ENCODE measurements at regions not wholly inside any gene's neighbourhood (a gene's known extent, or its start where the extent isn't known, plus 50 kb on each side); places are given as distances from the start of the nearest gene placed in this dataset.
"Not testable (repeated sequence)": the region's sequence is repeated elsewhere in the genome, so short reads cannot be mapped to it uniquely, and the experiment has no call there.

- DNase-seq (ENCODE audit: low spot score in 2 of 2) (no peak), FAIRE-seq (no peak)
These were observed 636.2 kb upstream of the ST8SIA4 start for GRCh38 chr5:101539315-101539714.

DNA sequence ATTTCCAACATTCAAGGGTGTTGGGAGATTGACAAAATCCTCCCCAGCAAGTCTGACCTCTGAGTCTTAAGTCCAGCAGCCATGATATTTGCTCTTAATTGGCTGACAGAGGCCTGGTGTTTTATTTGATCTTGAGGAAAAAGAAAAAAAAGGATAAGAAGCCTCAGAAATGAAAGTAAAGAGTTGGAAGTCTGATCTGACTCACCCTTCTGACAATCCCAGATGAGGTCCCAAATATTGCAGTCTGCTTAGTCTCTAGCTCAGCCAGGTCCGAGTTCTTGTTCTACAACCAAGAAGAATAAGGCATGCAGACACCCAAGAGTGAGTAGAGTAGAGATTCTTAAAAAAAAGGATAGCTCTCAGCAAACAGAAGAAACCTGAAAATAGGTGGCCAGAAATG is 632.5 kb upstream of the ST8SIA4 start:
- FAIRE-seq: no peak
- no peak for DNase-seq (ENCODE audit: low spot score in 2 of 2)

- no peak for DNase-seq (ENCODE audit: low spot score in 2 of 2)
- no peak for FAIRE-seq
These were observed 631.5 kb upstream of the ST8SIA4 start for GRCh38 chr5:101534491-101535110.

DNA sequence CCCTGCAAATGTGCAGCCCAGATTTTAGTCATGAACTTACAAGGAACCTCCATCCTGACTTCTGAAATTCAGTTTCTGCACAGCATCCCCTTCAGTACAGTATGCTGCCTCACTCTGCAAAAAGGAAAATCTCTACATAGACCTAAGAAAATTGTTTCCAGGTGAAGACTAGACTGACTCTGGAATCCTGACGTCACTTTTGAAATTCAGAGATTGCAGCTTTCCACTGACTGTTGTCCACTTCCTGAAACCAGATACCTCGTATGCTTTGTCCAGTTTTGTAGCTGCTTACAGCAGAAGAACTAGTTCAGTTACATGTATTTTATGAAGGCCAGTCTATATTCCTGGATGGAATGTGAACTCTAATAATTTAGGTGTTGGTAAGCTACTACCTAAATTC is 629.3 kb upstream of the ST8SIA4 start:
- FAIRE-seq (no peak), DNase-seq (ENCODE audit: low spot score in 2 of 2) (no peak)

GRCh38 chr5:101531026-101531425 is 627.9 kb upstream of the ST8SIA4 start:
- no peak for FAIRE-seq
- DNase-seq (ENCODE audit: low spot score in 2 of 2): no peak

DNA sequence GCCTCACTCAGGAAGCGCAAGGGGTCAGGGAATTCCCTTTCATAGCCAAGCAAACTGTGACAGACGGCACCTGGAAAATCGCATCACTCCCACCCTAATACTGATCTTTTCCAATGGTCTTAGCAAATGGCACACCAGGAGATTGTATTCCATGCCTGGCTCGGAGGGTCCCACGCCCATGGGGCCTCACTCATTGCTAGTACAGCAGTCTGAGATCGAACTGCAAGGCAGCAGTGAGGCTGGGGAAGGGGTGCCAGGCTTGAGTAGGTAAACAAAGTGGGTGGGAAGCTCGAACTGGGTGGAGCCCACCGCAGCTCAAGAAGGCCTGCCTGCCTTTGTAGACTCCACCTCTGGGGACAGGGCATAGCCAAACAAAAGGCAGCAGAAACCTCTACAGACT is 626.0 kb upstream of the ST8SIA4 start:
- not testable (repeated sequence) for FAIRE-seq; DNase-seq (ENCODE audit: low spot score in 2 of 2)

GRCh38 chr5:101520417-101520816 is 617.3 kb upstream of the ST8SIA4 start:
- FAIRE-seq: no peak
- DNase-seq (ENCODE audit: low spot score in 2 of 2): no peak

DNA sequence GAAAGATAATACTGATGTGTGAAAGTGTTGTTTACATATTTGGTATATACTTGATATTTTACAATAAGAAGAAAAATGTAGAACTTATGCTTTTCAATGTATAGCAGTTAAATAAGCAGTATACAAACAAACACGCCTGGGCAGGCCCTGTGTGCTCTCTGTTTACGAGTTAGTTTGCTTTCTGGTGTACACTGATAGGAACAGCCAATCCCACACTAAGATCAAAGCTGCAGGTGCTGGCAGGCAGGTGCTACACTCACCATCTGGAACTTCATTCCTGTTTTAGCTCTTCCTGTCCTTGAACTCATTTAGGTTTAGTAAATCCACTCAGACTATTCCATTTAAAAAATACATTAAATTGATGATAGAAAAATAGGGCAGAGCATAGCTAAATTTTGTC is 614.7 kb upstream of the ST8SIA4 start:
- DNase-seq (ENCODE audit: low spot score in 2 of 2) (no peak), FAIRE-seq (no peak)

- DNase-seq (ENCODE audit: low spot score in 2 of 2): no peak
- FAIRE-seq: no peak
These were observed 612.6 kb upstream of the ST8SIA4 start for GRCh38 chr5:101515721-101516120.

GRCh38 chr5:101505891-101506570 is 602.9 kb upstream of the ST8SIA4 start:
- FAIRE-seq: no peak
- no peak for DNase-seq (ENCODE audit: low spot score in 2 of 2)

GRCh38 chr5:101482931-101483330 is 579.8 kb upstream of the ST8SIA4 start:
- FAIRE-seq (no peak), DNase-seq (ENCODE audit: low spot score in 2 of 2) (no peak)

GRCh38 chr5:101473483-101473882 is 570.4 kb upstream of the ST8SIA4 start:
- DNase-seq (ENCODE audit: low spot score in 2 of 2): no peak
- FAIRE-seq: no peak

DNA sequence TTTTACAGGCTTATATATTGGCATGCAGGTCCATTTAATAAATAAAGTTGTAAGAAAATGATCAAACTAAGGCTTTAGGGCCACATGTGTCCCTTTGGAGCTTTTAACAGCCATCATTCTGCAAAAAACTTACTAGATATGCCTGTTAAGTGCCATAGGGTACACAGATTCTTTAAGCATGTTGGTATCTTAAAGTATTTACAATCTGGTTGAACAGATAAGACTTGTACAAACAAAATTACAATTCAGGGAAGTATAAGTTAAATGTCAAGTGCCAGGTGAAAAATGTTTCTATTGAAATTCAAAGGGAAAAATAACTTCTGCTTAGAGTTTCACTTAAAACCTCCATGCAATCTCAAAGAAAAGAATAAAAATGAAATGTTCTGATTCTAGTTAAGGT is 558.4 kb upstream of the ST8SIA4 start:
- FAIRE-seq: no peak
- DNase-seq (ENCODE audit: low spot score in 2 of 2): no peak

- FAIRE-seq (no peak), DNase-seq (ENCODE audit: low spot score in 2 of 2) (no peak)
These were observed 555.5 kb upstream of the ST8SIA4 start for GRCh38 chr5:101458587-101458986.

- FAIRE-seq: no peak
- no peak for DNase-seq (ENCODE audit: low spot score in 2 of 2)
These were observed 552.8 kb upstream of the ST8SIA4 start for GRCh38 chr5:101455851-101456250.

- DNase-seq (ENCODE audit: low spot score in 2 of 2) (no peak), FAIRE-seq (no peak)
These were observed 552.0 kb upstream of the ST8SIA4 start for GRCh38 chr5:101455048-101455447.

DNA sequence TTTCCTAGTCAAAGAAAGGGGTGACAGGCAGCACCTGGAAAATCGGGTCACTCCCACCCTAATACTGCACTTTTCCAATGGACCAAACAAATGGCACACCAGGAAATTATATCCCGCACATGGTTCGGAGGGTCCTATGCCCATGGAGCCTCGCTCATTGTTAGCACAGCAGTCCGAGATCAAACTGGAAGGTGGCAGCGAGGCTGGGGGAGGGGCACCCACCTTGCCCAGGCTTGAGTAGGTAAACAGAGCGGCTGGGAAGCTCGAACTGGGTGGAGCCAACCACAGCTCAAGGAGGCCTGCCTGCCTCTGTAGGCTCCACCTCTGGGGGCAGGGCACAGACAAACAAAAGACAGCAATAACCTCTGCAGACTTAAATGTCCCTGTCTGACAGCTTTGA is 539.2 kb upstream of the ST8SIA4 start:
- DNase-seq (ENCODE audit: low spot score in 2 of 2); FAIRE-seq: not testable (repeated sequence)

DNA sequence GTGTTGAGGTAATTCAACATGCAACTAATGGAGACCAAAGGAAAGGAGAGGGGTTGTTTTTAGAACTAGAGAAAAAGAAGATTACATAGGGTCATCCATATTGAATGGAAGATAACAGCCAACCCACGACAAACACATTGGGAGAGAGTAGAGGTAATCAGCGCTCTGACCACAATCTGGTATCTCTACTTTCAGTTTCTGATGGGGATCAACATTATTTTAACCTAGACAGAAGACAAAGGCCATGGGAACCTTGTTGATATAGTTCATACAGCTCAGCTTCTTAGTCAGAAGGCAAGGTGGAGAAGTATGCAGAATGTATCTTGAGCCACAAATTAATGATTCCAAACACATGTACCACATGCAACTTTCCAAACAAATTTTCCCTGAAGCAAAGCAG is 537.1 kb upstream of the ST8SIA4 start:
- no peak for FAIRE-seq
- DNase-seq (ENCODE audit: low spot score in 2 of 2): no peak

DNA sequence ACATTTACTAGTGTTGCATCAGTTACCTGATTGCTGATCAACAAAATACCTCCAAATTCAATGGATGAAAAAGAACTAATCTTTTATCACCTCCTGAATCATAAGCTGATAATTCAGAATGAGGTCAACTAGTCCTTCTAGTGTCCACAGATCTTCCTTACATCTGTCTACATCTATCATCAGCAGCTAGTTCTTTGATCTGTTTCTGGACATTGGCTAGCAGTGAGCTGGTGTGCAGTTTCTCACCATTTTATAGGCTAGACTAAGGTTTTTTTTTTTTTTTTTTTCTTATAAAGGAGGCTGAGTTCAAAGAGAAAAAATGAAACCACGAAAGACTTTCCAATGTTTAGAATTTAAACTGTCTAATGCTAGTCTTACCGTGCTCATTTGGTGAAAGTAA is 534.3 kb upstream of the ST8SIA4 start:
- no peak for DNase-seq (ENCODE audit: low spot score in 2 of 2)
- FAIRE-seq: no peak

GRCh38 chr5:101435768-101436167 is 532.7 kb upstream of the ST8SIA4 start:
- DNase-seq (ENCODE audit: low spot score in 2 of 2) (no peak), FAIRE-seq (no peak)

DNA sequence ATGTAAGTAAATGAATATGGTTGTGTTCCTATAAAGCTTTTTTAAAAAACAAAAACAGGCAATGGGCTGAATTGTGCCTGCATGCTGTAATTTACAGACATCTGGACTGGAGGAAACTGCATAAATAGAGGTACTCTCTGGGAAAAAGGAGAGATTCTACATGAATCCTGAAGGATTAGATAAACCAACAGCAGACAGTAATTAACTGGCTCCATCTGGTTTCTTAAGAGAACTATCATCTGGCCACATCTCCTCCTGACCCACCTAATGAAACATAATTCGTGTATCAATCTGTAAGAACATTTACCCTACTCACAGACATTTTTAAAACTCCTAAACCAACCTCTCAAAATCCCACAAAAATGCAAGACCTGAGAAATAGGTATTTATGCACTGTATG is 528.1 kb upstream of the ST8SIA4 start:
- DNase-seq (ENCODE audit: low spot score in 2 of 2) (no peak), FAIRE-seq (no peak)

GRCh38 chr5:101430551-101430950 is 527.5 kb upstream of the ST8SIA4 start:
- FAIRE-seq (no peak), DNase-seq (ENCODE audit: low spot score in 2 of 2) (no peak)

DNA sequence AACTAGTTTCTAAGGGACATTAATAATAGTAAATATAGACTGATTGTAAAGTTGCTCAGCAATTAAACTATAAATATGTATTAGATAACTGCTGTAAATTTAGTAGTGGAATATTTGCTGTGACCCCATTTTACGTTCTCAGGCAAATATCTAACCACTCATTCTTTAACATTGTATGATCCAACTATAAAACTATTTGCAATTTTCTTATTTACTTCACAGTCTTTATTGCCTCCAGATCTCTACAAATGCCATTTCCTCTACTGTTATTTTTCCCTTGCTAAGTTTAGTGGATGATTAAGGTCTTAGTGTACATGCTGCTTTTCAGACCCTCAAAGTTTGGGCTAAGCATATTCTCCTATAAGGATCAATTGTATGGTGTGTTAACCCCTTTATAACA is 526.2 kb upstream of the ST8SIA4 start:
- DNase-seq (ENCODE audit: low spot score in 2 of 2): no peak
- FAIRE-seq: no peak

Measured in frontal cortex (tissue), 3 donors.